T-helper 9 cell (primary cell): ENCODE measurements at regions not wholly inside any gene's neighbourhood (a gene's known extent, or its start where the extent isn't known, plus 50 kb on each side); places are given as distances from the start of the nearest gene placed in this dataset.
A peak's percentile ranks its signal among the peaks of the same experiment; 100 is the strongest.

Experiments used
- DNase-seq: peaks from one replicate; pipeline ENCODE4 v3.0.0-alpha.2; 2020

GRCh38 chr2:64857581-64858471 is 131.4 kb upstream of the SLC1A4 start:
- DNase-seq: no peak

- DNase-seq: no peak
These were observed 130.5 kb upstream of the SLC1A4 start for GRCh38 chr2:64858541-64859311.

- DNase-seq: no peak
These were observed 129.6 kb upstream of the SLC1A4 start for GRCh38 chr2:64859312-64860212.

- DNase-seq: no peak
These were observed 128.8 kb upstream of the SLC1A4 start for GRCh38 chr2:64860276-64860885.

- no peak for DNase-seq
These were observed 128.3 kb upstream of the SLC1A4 start for GRCh38 chr2:64860936-64861335.

GRCh38 chr2:64861452-64862397 is 127.5 kb upstream of the SLC1A4 start:
- no peak for DNase-seq

- no peak for DNase-seq
These were observed 126.6 kb upstream of the SLC1A4 start for GRCh38 chr2:64862623-64863022.

GRCh38 chr2:64863097-64863820 is 125.9 kb upstream of the SLC1A4 start:
- DNase-seq: no peak

- DNase-seq: peak; percentile 51
These were observed 123.9 kb upstream of the SLC1A4 start for GRCh38 chr2:64865073-64865830.

- DNase-seq: no peak
These were observed 123.3 kb upstream of the SLC1A4 start for GRCh38 chr2:64865831-64866345.

GRCh38 chr2:64866797-64867196 is 122.4 kb upstream of the SLC1A4 start:
- DNase-seq: no peak

GRCh38 chr2:64867253-64867996 is 121.8 kb upstream of the SLC1A4 start:
- no peak for DNase-seq

- no peak for DNase-seq
These were observed 120.1 kb upstream of the SLC1A4 start for GRCh38 chr2:64869126-64869525.

- DNase-seq: peak; percentile 77
These were observed 115.7 kb upstream of the SLC1A4 start for GRCh38 chr2:64873472-64873924.

- no peak for DNase-seq
These were observed 114.6 kb upstream of the SLC1A4 start for GRCh38 chr2:64874593-64874992.

- no peak for DNase-seq
These were observed 113.8 kb upstream of the SLC1A4 start for GRCh38 chr2:64875368-64875767.

- no peak for DNase-seq
These were observed 113.0 kb upstream of the SLC1A4 start for GRCh38 chr2:64876137-64876647.

GRCh38 chr2:64879745-64880144 is 109.5 kb upstream of the SLC1A4 start:
- no peak for DNase-seq
